Endodermal cell (in vitro differentiated cells): ENCODE measurements at regions not wholly inside any gene's neighbourhood (a gene's known extent, or its start where the extent isn't known, plus 50 kb on each side); places are given as distances from the start of the nearest gene placed in this dataset.

Source experiments
- DNase-seq: peaks from one replicate; pipeline ENCODE4 v3.0.0-alpha.2; 2017
- H3K27ac ChIP-seq: 2 replicates; pipeline ENCODE4 v1.5.1; 2013; ENCODE audit warnings: mild to moderate bottlenecking, low read depth, low read length, moderate library complexity
- H3K27me3 ChIP-seq: 2 replicates; pipeline ENCODE4 v1.6.1; 2013; ENCODE audit warnings: mild to moderate bottlenecking, low read length, moderate library complexity; ENCODE audit not compliant: insufficient read depth, control insufficient read depth, poor library complexity, severe bottlenecking
- H3K36me3 ChIP-seq: 2 replicates; pipeline ENCODE4 v1.7.0; 2013; ENCODE audit warnings: mild to moderate bottlenecking, low read length, moderate library complexity; ENCODE audit not compliant: control insufficient read depth, insufficient read depth
- H3K4me1 ChIP-seq: one replicate; pipeline ENCODE4 v1.7.0; 2013; ENCODE audit warnings: low read length; ENCODE audit not compliant: control insufficient read depth, insufficient read depth
- H3K4me3 ChIP-seq: 2 replicates; pipeline ENCODE4 v1.5.1; 2013; ENCODE audit warnings: mild to moderate bottlenecking, low read length, moderate library complexity
- H3K9ac ChIP-seq: 2 replicates; pipeline ENCODE4 v1.6.1; 2013; ENCODE audit warnings: mild to moderate bottlenecking, low read length, moderate library complexity; ENCODE audit not compliant: poor library complexity, severe bottlenecking; ENCODE audit errors: extremely low read depth
- H3K9me3 ChIP-seq: 2 replicates; pipeline ENCODE4 v1.6.1; 2013; ENCODE audit warnings: mild to moderate bottlenecking, low read length, moderate library complexity; ENCODE audit not compliant: control insufficient read depth
- H3K27ac Mint-ChIP-seq: 2 replicates; pipeline ENCODE4 v1.8.0; 2020; ENCODE audit warnings: mixed read lengths
- H3K27me3 Mint-ChIP-seq: 2 replicates; pipeline ENCODE4 v1.8.0; 2021; ENCODE audit warnings: mild to moderate bottlenecking, mixed read lengths; ENCODE audit not compliant: insufficient read depth
- H3K36me3 Mint-ChIP-seq: 2 replicates; pipeline ENCODE4 v1.8.0; 2020; ENCODE audit warnings: low read depth, mixed read lengths
- H3K4me1 Mint-ChIP-seq: 2 replicates; pipeline ENCODE4 v1.8.0; 2020; ENCODE audit warnings: mixed read lengths
- H3K4me3 Mint-ChIP-seq: 2 replicates; pipeline ENCODE4 v1.8.0; 2020; ENCODE audit warnings: mild to moderate bottlenecking, moderate library complexity, mixed read lengths
- H3K9me3 Mint-ChIP-seq: 2 replicates; pipeline ENCODE4 v1.8.0; 2020; ENCODE audit warnings: mild to moderate bottlenecking, mixed read lengths
- CTCF ChIP-seq: fragments of 200-600 bp; sonication (generic); conservative IDR thresholded peaks from 2 replicates; pipeline ENCODE4 v1.5.0; 2021; ENCODE audit warnings: antibody characterized with exemption, mild to moderate bottlenecking
- WGBS, 2 experiments: methylation state at CpG; one replicate each; pipeline versions ENCODE4 v1.1.5 to v1.1.7; 2013; ENCODE audit warnings: missing lambda C conversion rate in 2 of 2, mixed read lengths in 1 of 2; ENCODE audit not compliant: insufficient coverage in 1 of 2, insufficient read length in 1 of 2; 5-methylcytosine and 5-hydroxymethylcytosine counted together

- no peak overlapping the region for H3K27ac Mint-ChIP-seq
- no peaks in the 10 kb centered on the region for H3K27me3 Mint-ChIP-seq
- no peaks in the 10 kb centered on the region for H3K27me3 ChIP-seq
- H3K9me3 Mint-ChIP-seq = peaks cover 48% of the 10 kb centered on the region
- no peaks in the 10 kb centered on the region for H3K4me1 Mint-ChIP-seq
- TF ChIP-seq CTCF = no peak
- 81 to 83% methylated on average over 9 of the region's 9 CpGs for WGBS, 2 experiments
- no peak overlapping the region for H3K4me3 Mint-ChIP-seq
- peaks cover 8% of the 10 kb centered on the region for H3K36me3 Mint-ChIP-seq
- H3K27ac ChIP-seq = no peak overlapping the region
- H3K4me3 ChIP-seq = no peak overlapping the region
- DNase-seq = no peak
- H3K9me3 ChIP-seq = peaks cover 55% of the 10 kb centered on the region
- no peaks in the 10 kb centered on the region for H3K4me1 ChIP-seq
- H3K36me3 ChIP-seq = no peaks in the 10 kb centered on the region
- no peak overlapping the region for H3K9ac ChIP-seq
Observed at GRCh38 chr17:21814776-21815175, 122.5 kb downstream of the KCNJ18 start.

- TF ChIP-seq CTCF = no peak
- peaks cover 48% of the 10 kb centered on the region for H3K9me3 Mint-ChIP-seq
- no peaks in the 10 kb centered on the region for H3K4me1 ChIP-seq
- no peaks in the 10 kb centered on the region for H3K27me3 Mint-ChIP-seq
- H3K4me3 Mint-ChIP-seq = no peak overlapping the region
- no peak overlapping the region for H3K4me3 ChIP-seq
- H3K9ac ChIP-seq = no peak overlapping the region
- H3K36me3 ChIP-seq = no peaks in the 10 kb centered on the region
- DNase-seq = no peak
- H3K4me1 Mint-ChIP-seq = no peaks in the 10 kb centered on the region
- H3K27ac Mint-ChIP-seq = no peak overlapping the region
- WGBS, 2 experiments = 82 to 86% methylated on average over 11 of the region's 11 CpGs
- H3K9me3 ChIP-seq = peaks cover 63% of the 10 kb centered on the region
- H3K27ac ChIP-seq = no peak overlapping the region
- no peaks in the 10 kb centered on the region for H3K27me3 ChIP-seq
- H3K36me3 Mint-ChIP-seq = peaks cover 8% of the 10 kb centered on the region
Observed at GRCh38 chr17:21815352-21816063, 123.2 kb downstream of the KCNJ18 start.

GRCh38 chr17:21816592-21817567, 124.6 kb downstream of the KCNJ18 start:
- H3K36me3 ChIP-seq = no peaks in the 10 kb centered on the region
- H3K9ac ChIP-seq = no peak overlapping the region
- no peak for TF ChIP-seq CTCF
- H3K4me1 ChIP-seq = no peaks in the 10 kb centered on the region
- H3K27ac Mint-ChIP-seq = no peak overlapping the region
- H3K36me3 Mint-ChIP-seq = peaks cover 8% of the 10 kb centered on the region
- H3K27me3 ChIP-seq = no peaks in the 10 kb centered on the region
- peaks cover 48% of the 10 kb centered on the region for H3K9me3 Mint-ChIP-seq
- H3K4me3 Mint-ChIP-seq = no peak overlapping the region
- peaks cover 76% of the 10 kb centered on the region for H3K9me3 ChIP-seq
- H3K4me3 ChIP-seq = no peak overlapping the region
- no peak overlapping the region for H3K27ac ChIP-seq
- no peak for DNase-seq
- no peaks in the 10 kb centered on the region for H3K4me1 Mint-ChIP-seq
- WGBS, 2 experiments = 73 to 75% methylated on average over 12 to 15 of the region's 15 CpGs
- H3K27me3 Mint-ChIP-seq = no peaks in the 10 kb centered on the region
